AG04450 (cell line): ENCODE measurements at regions not wholly inside any gene's neighbourhood (a gene's known extent, or its start where the extent isn't known, plus 50 kb on each side); places are given as distances from the start of the nearest gene placed in this dataset.
"Not testable (repeated sequence)": the region's sequence is repeated elsewhere in the genome, so short reads cannot be mapped to it uniquely, and the experiment has no call there.

Experiments
- CTCF ChIA-PET: fragments of 300-600, 350-600 bp; formaldehyde crosslinking; extraction: SDS; loops from one replicate; lab custom pipeline; 2022; ENCODE audit warnings: antibody characterized with exemption, inconsistent platforms; lab: Charles Lee
- POLR2A ChIA-PET: fragments of 350-600 bp; formaldehyde crosslinking; extraction: SDS; loops from one replicate; lab custom pipeline; 2021; ENCODE audit warnings: antibody characterized with exemption, inconsistent platforms; lab: Yijun Ruan, JAX
- DNase-seq: peaks from one replicate; pipeline ENCODE4 v3.0.0-alpha.2; 2011; ENCODE audit warnings: low read depth, low spot score
- H3K27ac ChIP-seq: one replicate; pipeline ENCODE4 v1.5.1; 2012; ENCODE audit warnings: low read depth, low read length, control low read depth
- H3K27me3 ChIP-seq: one replicate; pipeline ENCODE4 v1.6.0; 2012; ENCODE audit warnings: low read length; ENCODE audit not compliant: control insufficient read depth, insufficient read depth
- H3K4me3 ChIP-seq: 2 replicates; pipeline ENCODE4 v1.5.1; 2011; ENCODE audit warnings: mild to moderate bottlenecking, low read depth, low read length, control low read depth
- H3K9me3 ChIP-seq: 2 replicates; pipeline ENCODE4 v1.5.1; 2012; ENCODE audit warnings: low read length; ENCODE audit not compliant: control insufficient read depth, insufficient read depth
- TF ChIP-seq, protein P1 (sequence below): IDR thresholded peaks from 2 replicates; pipeline ENCODE4 v1.5.1; 2011; ENCODE audit warnings: low read depth, low read length, control low read depth, inconsistent platforms

DNA sequence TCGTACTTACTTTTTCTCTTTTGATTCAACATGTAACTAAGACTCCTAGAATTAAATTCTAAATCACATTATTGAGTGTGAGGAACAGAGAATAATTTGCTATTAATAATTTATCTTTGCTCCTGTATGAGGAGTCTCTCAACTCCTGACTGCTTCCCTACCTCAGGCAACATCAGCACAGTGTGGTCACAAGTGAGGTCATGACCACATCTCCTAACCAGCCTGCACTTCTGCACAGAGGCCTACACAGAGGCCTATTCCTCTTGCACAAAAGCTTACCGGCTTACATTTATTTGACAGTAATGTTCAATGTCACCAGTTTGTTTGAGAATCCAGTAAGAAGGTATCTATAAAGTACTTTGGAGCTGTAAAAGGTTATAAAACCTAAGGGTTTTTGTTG, 637.4 kb upstream of the MARCKS start:
- TF ChIP-seq, protein P1, sequence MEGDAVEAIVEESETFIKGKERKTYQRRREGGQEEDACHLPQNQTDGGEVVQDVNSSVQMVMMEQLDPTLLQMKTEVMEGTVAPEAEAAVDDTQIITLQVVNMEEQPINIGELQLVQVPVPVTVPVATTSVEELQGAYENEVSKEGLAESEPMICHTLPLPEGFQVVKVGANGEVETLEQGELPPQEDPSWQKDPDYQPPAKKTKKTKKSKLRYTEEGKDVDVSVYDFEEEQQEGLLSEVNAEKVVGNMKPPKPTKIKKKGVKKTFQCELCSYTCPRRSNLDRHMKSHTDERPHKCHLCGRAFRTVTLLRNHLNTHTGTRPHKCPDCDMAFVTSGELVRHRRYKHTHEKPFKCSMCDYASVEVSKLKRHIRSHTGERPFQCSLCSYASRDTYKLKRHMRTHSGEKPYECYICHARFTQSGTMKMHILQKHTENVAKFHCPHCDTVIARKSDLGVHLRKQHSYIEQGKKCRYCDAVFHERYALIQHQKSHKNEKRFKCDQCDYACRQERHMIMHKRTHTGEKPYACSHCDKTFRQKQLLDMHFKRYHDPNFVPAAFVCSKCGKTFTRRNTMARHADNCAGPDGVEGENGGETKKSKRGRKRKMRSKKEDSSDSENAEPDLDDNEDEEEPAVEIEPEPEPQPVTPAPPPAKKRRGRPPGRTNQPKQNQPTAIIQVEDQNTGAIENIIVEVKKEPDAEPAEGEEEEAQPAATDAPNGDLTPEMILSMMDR = no peak

DNA sequence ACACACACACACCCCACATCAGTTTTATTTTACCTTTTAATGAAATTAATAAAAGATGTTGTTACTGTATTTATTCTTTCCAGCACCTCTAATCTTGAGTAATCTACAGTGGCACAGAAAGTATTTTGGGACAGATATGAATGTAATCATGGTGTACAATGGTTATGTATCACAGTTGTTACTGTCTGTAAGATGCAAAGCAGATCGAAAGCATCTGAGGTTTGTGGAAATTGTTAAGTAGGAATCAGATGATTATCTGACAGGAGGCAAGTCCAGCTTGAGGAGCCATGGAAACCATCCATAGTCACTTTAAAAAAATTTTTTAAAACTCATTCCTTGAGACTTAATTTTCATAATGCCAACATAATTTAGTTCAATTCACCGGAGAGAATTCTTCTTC, 636.3 kb upstream of the MARCKS start:
- POLR2A ChIA-PET = no interaction called here
- DNase-seq = no peak

More for the DNA sequence above, 637.4 kb upstream of the MARCKS start:
- H3K27ac ChIP-seq = no peak overlapping the region
- ChIA-PET CTCF (no interaction called here), POLR2A (no interaction called here)
- no peaks in the 10 kb centered on the region for H3K27me3 ChIP-seq
- H3K4me3 ChIP-seq = no peak overlapping the region
- peaks cover 4% of the 10 kb centered on the region; the same call in 1 of the 2 replicates for H3K9me3 ChIP-seq
- no peak for DNase-seq

DNA sequence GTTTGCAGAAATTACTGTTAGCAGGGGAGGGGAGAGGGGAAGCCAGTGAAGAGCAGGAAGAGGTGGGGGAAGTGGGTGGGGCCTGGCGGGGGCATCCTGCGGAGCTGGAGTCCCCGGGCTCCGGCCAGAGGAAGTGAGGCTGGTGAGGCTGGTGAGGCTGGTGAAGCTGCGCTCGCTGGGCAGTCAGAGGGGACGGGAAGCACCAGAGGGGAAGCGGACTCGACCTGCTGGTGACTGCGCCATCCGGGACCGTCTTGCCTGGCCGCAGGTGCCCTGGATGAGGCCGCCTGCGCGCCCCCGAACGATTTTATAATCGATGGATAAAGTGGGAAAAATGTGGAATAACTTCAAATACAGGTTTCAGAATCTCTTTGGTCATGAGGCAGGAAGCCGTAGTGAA, 635.3 kb upstream of the MARCKS start:
- TF ChIP-seq, protein P1 = no peak
- POLR2A ChIA-PET = interaction anchor here (0.6 kb wide), 1 partner anchor 503 kb away, joined by 10 read pairs; no protein-coding TSS in a partner anchor
- H3K9me3 ChIP-seq = peaks cover 4% of the 10 kb centered on the region; the same call in 1 of the 2 replicates
- H3K27me3 ChIP-seq = no peaks in the 10 kb centered on the region
- H3K27ac ChIP-seq = no peak overlapping the region
- no peak for DNase-seq
- CTCF ChIA-PET = no interaction called here
- H3K4me3 ChIP-seq = no peak overlapping the region

More for the DNA sequence above, 636.3 kb upstream of the MARCKS start:
- CTCF ChIA-PET = no interaction called here
- H3K9me3 ChIP-seq = peaks cover 4% of the 10 kb centered on the region; the same call in 1 of the 2 replicates
- H3K27ac ChIP-seq = no peak overlapping the region
- TF ChIP-seq, protein P1 = no peak
- H3K4me3 ChIP-seq = no peak overlapping the region
- H3K27me3 ChIP-seq = no peaks in the 10 kb centered on the region

DNA sequence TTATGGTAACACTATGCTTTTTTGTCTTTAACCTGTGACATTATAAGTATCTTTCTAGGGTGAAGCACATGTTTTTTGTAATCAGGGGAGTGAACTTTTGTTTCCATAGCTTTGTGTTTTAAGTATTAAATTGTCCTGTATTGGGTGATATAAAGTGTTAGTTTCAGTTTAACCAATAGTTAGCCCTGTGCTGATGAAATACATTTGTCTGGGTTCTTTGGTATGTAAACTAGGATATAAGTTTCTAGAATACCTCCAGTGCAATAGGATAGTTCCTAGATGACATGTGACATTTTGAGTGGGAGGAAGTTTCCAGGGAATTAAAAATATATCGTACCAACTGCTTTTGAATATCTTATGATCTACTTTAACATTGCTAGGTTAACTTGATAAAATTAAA, 611.0 kb upstream of the MARCKS start:
- POLR2A ChIA-PET = no interaction called here
- no peak for DNase-seq

DNA sequence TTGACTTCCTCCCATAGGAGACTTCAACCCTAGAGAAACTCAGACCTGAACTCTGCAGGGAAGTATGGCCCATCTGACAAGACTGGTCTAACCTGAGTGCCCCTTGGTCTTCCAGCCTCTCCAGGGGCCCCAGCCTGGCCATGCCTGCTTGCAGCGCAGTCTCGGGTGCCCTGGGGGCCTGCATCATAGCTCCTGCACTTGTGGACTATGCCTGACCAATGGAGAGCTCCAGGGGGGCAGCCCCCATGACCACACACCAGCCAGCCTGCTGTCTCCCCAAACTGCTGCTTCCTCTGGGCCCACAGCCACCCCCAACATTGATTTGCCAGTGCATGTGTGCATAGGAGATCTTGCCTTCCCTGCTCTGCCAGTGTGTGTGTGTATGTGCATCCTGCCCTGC, 608.6 kb upstream of the MARCKS start:
- POLR2A ChIA-PET = no interaction called here
- CTCF ChIA-PET = no interaction called here
- Histone ChIP-seq H3K4me3 (no peak overlapping the region), H3K27ac (no peak overlapping the region), H3K27me3 (no peaks in the 10 kb centered on the region), H3K9me3 (no peaks in the 10 kb centered on the region; the same call in 1 of the 2 replicates)
- DNase-seq = no peak
- TF ChIP-seq, protein P1 = no peak

More for the DNA sequence above, 611.0 kb upstream of the MARCKS start:
- Histone ChIP-seq H3K9me3 (no peaks in the 10 kb centered on the region; the same call in 1 of the 2 replicates), H3K4me3 (no peak overlapping the region), H3K27me3 (no peaks in the 10 kb centered on the region), H3K27ac (no peak overlapping the region)
- TF ChIP-seq, protein P1 = no peak
- CTCF ChIA-PET = no interaction called here

DNA sequence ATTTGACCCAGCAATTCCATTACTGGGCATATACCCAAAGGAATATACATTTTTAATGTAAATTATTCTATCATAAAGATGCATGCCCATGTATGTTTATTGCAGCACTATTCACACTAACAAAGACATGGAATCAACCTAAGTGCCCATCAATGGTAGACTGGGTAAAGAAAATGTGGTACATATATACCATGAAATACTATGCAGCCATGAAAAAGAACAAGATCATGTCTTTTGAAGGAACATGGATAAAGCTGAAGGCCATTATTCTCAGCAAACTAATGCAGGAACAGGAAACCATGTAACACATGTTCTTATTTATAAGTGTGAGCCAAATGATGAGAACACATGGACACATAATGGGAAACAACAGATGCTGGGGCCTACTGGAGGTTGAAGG, 603.0 kb upstream of the MARCKS start:
- H3K27ac ChIP-seq, H3K4me3 ChIP-seq, H3K27me3 ChIP-seq, POLR2A ChIA-PET, DNase-seq, H3K9me3 ChIP-seq, CTCF ChIA-PET: not testable (repeated sequence)
